AG04449 (cell line): ENCODE measurements at regions not wholly inside any gene's neighbourhood (a gene's known extent, or its start where the extent isn't known, plus 50 kb on each side); places are given as distances from the start of the nearest gene placed in this dataset.

Source experiments
- CTCF ChIA-PET: fragments of 350-600 bp; formaldehyde crosslinking; extraction: SDS; loops from one replicate; lab custom pipeline; 2021; ENCODE audit warnings: antibody characterized with exemption; lab: Yijun Ruan, JAX
- POLR2A ChIA-PET: fragments of 400-600, 350-600 bp; formaldehyde crosslinking; extraction: SDS; loops from one replicate; lab custom pipeline; 2020; ENCODE audit warnings: antibody characterized with exemption, inconsistent platforms; lab: Yijun Ruan, JAX
- DNase-seq: peaks from one replicate; pipeline ENCODE4 v3.0.0-alpha.2; 2010; ENCODE audit warnings: low read depth, low spot score
- H3K4me3 ChIP-seq: 2 replicates; pipeline ENCODE4 v1.5.1; 2011; ENCODE audit warnings: low read depth, mild to moderate bottlenecking, control low read depth, low read length
- CTCF ChIP-seq: IDR thresholded peaks from one replicate; pipeline ENCODE4 v1.5.1; 2011; ENCODE audit warnings: mild to moderate bottlenecking, moderate library complexity, low read length, control low read depth, inconsistent platforms; ENCODE audit not compliant: insufficient read depth; ENCODE audit errors: missing control alignments

DNA sequence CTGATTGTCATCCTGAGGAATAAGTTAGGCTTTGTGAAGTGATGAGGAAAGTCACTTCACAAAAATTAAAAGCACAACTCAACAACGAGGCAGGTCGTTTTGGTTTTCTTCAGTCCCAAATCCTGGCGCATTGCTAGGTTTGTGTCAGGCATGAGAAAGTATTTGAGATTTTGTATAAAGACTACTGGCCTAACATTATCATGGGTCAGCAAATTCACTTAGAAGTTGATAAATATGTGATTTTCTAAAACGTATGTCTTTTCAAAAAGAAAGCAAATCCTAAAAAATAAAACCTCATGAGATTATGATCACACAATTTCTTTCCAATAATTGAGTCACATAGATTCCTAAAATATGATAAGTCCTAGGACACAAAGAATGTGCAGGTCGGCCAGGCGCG, 395.8 kb upstream of the RORA start:
- ChIA-PET CTCF (no interaction called here), POLR2A (no interaction called here)
- no peak for DNase-seq
- no peak overlapping the region for H3K4me3 ChIP-seq
- TF ChIP-seq CTCF = no peak

- no peak for DNase-seq
- CTCF ChIA-PET = no interaction called here
- POLR2A ChIA-PET = no interaction called here
Measured at GRCh38 chr15:61623746-61624145, 394.6 kb upstream of the RORA start.

DNA sequence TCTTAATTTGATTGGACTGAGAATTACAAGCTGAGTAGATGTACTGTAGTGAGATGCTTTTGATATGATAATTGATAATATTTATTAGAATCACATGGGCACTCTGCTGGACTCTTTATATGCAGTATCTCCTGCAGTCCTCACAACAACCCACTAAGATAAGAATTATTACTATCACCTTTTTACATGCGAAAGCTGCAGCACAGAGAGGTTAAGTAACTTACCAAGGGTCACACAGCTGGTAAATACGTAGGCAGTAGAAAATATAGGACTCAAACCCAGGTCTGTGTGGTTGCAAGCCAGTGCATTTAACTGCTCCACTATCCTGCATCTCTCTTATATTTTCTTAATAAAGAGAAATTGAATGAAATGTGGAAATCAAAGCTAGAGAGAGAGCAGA, 392.8 kb upstream of the RORA start:
- DNase-seq = no peak
- ChIA-PET POLR2A (no interaction called here), CTCF (interaction anchor here (0.6 kb wide), 1 partner anchor 978 kb away, joined by 3 read pairs; no protein-coding TSS in a partner anchor)
- no peak overlapping the region for H3K4me3 ChIP-seq
- TF ChIP-seq CTCF = no peak

More at GRCh38 chr15:61623746-61624145, 394.6 kb upstream of the RORA start:
- TF ChIP-seq CTCF = no peak
- H3K4me3 ChIP-seq = no peak overlapping the region

- ChIA-PET CTCF (no interaction called here), POLR2A (no interaction called here)
- TF ChIP-seq CTCF = peak; percentile 20
- no peak for DNase-seq
- H3K4me3 ChIP-seq = no peak overlapping the region
Measured at GRCh38 chr15:61621146-61621545, 392.0 kb upstream of the RORA start.

- ChIA-PET POLR2A (no interaction called here), CTCF (interaction anchor here (1.4 kb wide), 1 partner anchor 215 kb away, joined by 5 read pairs; no protein-coding TSS in a partner anchor)
- DNase-seq = no peak
- H3K4me3 ChIP-seq = no peak overlapping the region
- no peak for TF ChIP-seq CTCF
Measured at GRCh38 chr15:61620151-61620550, 391.0 kb upstream of the RORA start.

DNA sequence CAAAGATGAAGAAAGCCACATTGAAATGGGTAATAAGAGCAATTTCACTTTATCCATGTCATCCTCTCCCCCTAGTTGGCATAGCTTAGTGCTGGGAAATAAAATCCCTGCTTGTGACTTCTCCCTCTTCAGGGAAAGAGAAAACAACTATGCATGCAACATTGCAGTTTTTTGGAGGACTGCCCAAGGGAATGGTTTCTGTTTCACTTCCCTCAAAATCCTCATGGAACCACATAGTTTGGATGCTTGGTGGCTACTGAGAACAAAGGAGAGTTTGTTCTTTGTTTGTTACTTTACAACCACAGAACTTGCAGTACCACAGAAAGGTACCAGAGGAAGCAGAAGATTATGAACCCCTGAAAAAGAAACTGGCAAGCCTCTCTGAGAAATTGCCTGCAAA, 384.6 kb upstream of the RORA start:
- no peak for TF ChIP-seq CTCF
- ChIA-PET CTCF (no interaction called here), POLR2A (no interaction called here)
- H3K4me3 ChIP-seq = no peak overlapping the region
- DNase-seq = no peak
